SK-N-MC (cell line): ENCODE measurements at regions not wholly inside any gene's neighbourhood (a gene's known extent, or its start where the extent isn't known, plus 50 kb on each side); places are given as distances from the start of the nearest gene placed in this dataset.

ENCODE experiments used
- EZH2 ChIP-seq: fragments of 200-600 bp; sonication (generic); IDR thresholded peaks from one replicate; pipeline ENCODE4 v1.6.1; 2017; ENCODE audit warnings: antibody characterized with exemption
- FOXP2 ChIP-seq: optimal IDR thresholded peaks from 2 replicates; pipeline ENCODE3; 2011; ENCODE audit warnings: mild to moderate bottlenecking, moderate library complexity; ENCODE audit not compliant: insufficient read depth; ENCODE audit errors: extremely low read length, control extremely low read depth
- POLR2AphosphoS5 ChIP-seq: IDR thresholded peaks from 2 replicates; pipeline ENCODE4 v1.6.1; 2012; ENCODE audit warnings: mild to moderate bottlenecking, low read depth, low read length, borderline replicate concordance

GRCh38 chr10:58082248-58082647 is 185.4 kb downstream of the IPMK start:
- no peak for TF ChIP-seq EZH2
- TF ChIP-seq POLR2AphosphoS5 = no peak
- TF ChIP-seq FOXP2 = no peak
